Mesendoderm (in vitro differentiated cells): ENCODE measurements at regions not wholly inside any gene's neighbourhood (a gene's known extent, or its start where the extent isn't known, plus 50 kb on each side); places are given as distances from the start of the nearest gene placed in this dataset.

Experiments used
- DNase-seq: peaks from one replicate; pipeline ENCODE4 v3.0.0; 2013
- H2AK5ac ChIP-seq: 2 replicates; pipeline ENCODE4 v1.6.1; 2013; ENCODE audit warnings: low read length, inconsistent platforms
- H2BK120ac ChIP-seq: 2 replicates; pipeline ENCODE4 v1.6.1; 2013; ENCODE audit warnings: low read depth, mild to moderate bottlenecking, low read length, moderate library complexity, mixed read lengths
- H2BK15ac ChIP-seq: replicated peaks from 2 replicates; pipeline ENCODE4 v1.6.1; 2013; ENCODE audit warnings: low read depth, mild to moderate bottlenecking, moderate library complexity
- H2BK5ac ChIP-seq: 2 replicates; pipeline ENCODE4 v1.6.1; 2013; ENCODE audit warnings: low read length, inconsistent platforms
- H3K18ac ChIP-seq: 2 replicates; pipeline ENCODE4 v1.6.1; 2013; ENCODE audit warnings: mild to moderate bottlenecking, low read length, mixed read lengths
- H3K23ac ChIP-seq: one replicate; pipeline ENCODE4 v1.6.1; 2013; ENCODE audit warnings: low read length
- H3K27ac ChIP-seq: 2 replicates; pipeline ENCODE4 v1.5.1; 2013; ENCODE audit warnings: low read depth, mild to moderate bottlenecking, inconsistent platforms, low read length, moderate library complexity
- H3K27me3 ChIP-seq: 2 replicates; pipeline ENCODE4 v1.6.1; 2013; ENCODE audit warnings: low read length, control low read depth, mild to moderate bottlenecking, inconsistent platforms; ENCODE audit not compliant: insufficient read depth, poor library complexity
- H3K36me3 ChIP-seq: 2 replicates; pipeline ENCODE4 v1.6.1; 2013; ENCODE audit warnings: low read length, inconsistent platforms; ENCODE audit not compliant: control insufficient read depth, insufficient read depth
- H3K4ac ChIP-seq: one replicate; pipeline ENCODE4 v1.6.1; 2013; ENCODE audit warnings: low read depth, mild to moderate bottlenecking, low read length, moderate library complexity
- H3K4me1 ChIP-seq: 2 replicates; pipeline ENCODE4 v1.6.1; 2013; ENCODE audit warnings: low read depth, low read length, inconsistent platforms; ENCODE audit not compliant: control insufficient read depth
- H3K4me2 ChIP-seq: 2 replicates; pipeline ENCODE4 v1.6.1; 2013; ENCODE audit warnings: low read length
- H3K4me3 ChIP-seq: 2 replicates; pipeline ENCODE4 v1.5.1; 2013; ENCODE audit warnings: mild to moderate bottlenecking, low read length
- H3K56ac ChIP-seq: one replicate; pipeline ENCODE4 v1.6.1; 2013; ENCODE audit warnings: low read length
- H3K79me1 ChIP-seq: 2 replicates; pipeline ENCODE4 v1.6.1; 2013; ENCODE audit warnings: low read length, inconsistent platforms
- H3K79me2 ChIP-seq: 2 replicates; pipeline ENCODE4 v1.6.1; 2013; ENCODE audit warnings: mild to moderate bottlenecking, low read length; ENCODE audit not compliant: control insufficient read depth, insufficient read depth
- H3K9ac ChIP-seq: 2 replicates; pipeline ENCODE4 v1.6.1; 2013; ENCODE audit warnings: low read length, inconsistent platforms
- H4K5ac ChIP-seq: one replicate; pipeline ENCODE4 v1.6.1; 2013; ENCODE audit warnings: low read length
- H4K8ac ChIP-seq: one replicate; pipeline ENCODE4 v1.6.1; 2013; ENCODE audit warnings: low read depth, mild to moderate bottlenecking, control low read depth, low read length, moderate library complexity
- WGBS: extraction: QIAGEN DNeasy Blood & Tissue Kit; methylation state at CpG from one replicate; pipeline ENCODE4 v1.1.7; 2013; ENCODE audit warnings: low lambda C conversion rate, missing lambda C conversion rate; ENCODE audit not compliant: insufficient coverage; ENCODE audit errors: extremely low coverage; 5-methylcytosine and 5-hydroxymethylcytosine counted together

DNA sequence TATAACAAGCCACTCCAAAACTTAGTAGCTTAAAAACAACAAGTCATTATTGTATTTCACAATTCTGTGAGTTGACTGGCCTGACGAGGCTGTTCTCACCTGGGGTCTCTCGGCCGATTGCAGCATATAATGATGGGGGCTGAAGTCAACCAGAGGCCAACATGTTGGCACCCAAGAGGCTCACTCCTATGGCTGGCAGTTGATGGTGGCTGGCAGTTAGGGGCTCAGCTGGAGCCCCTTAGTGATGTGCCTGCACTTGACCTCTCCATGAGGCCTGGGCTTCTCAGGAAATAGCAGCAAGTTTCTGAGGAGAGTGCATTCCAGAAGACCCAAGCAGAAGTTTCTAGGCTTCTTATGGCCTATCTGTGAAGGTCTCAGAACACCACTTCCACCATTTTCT is 459.4 kb downstream of the NPHP4 start:
- Histone ChIP-seq H2BK15ac (no peak overlapping the region), H2BK5ac (no peak overlapping the region), H3K9ac (no peak overlapping the region), H3K4me3 (no peak overlapping the region), H3K4ac (no peak overlapping the region), H3K23ac (no peak overlapping the region), H4K8ac (no peak overlapping the region), H3K18ac (no peak overlapping the region), H3K36me3 (no peaks in the 10 kb centered on the region), H3K56ac (no peak overlapping the region), H2BK120ac (no peak overlapping the region), H3K4me2 (no peak overlapping the region), H3K79me2 (no peaks in the 10 kb centered on the region), H3K27ac (no peak overlapping the region), H4K5ac (no peak overlapping the region), H2AK5ac (no peak overlapping the region), H3K27me3 (no peaks in the 10 kb centered on the region), H3K79me1 (no peaks in the 10 kb centered on the region), H3K4me1 (no peaks in the 10 kb centered on the region)
- DNase-seq: no peak
- WGBS: no CpG with 5 or more reads among the region's 3 CpGs

DNA sequence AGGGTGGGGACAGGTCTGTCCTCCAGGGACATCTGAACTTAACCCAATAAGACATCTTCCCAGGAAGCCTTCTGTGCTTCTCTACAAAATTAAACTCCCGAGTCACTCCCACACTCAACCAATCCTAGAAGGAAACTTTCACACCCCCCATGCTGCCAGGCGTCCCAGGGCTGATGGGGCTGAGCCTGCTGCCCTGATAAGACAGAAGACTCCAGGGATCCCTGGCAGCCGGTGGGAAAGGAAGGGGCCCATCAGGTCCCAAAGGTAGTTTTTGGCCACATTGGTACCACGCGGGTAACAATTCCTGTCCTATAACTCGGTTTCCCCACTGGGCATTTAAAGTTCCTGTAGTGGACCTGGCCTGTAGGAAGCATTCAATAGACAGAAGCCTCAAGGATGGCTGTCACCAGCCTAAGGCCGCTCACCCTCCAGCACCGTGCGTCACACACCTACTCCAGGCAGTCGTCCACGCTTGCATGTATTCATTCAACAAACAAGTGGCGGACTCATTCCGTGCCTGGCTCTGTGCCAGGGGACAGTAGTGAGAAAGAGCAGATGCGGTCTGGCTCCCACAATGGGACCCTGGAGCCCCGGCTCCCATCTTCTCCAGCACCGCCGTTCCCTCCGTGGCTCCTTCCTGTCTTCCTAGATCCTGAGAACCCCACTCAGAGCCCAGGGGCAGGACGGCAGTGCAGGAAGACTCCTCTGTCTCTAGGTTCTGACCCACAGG is 465.2 kb downstream of the NPHP4 start:
- Histone ChIP-seq H3K9ac (no peak overlapping the region), H3K4me2 (no peak overlapping the region), H2AK5ac (no peak overlapping the region), H3K27me3 (no peaks in the 10 kb centered on the region), H3K56ac (no peak overlapping the region), H3K23ac (no peak overlapping the region), H3K4me3 (no peak overlapping the region), H2BK15ac (no peak overlapping the region), H3K4me1 (no peaks in the 10 kb centered on the region), H3K27ac (no peak overlapping the region), H4K8ac (no peak overlapping the region), H3K4ac (no peak overlapping the region), H3K79me2 (no peaks in the 10 kb centered on the region), H3K79me1 (no peaks in the 10 kb centered on the region), H2BK120ac (no peak overlapping the region), H2BK5ac (no peak overlapping the region), H3K36me3 (no peaks in the 10 kb centered on the region), H3K18ac (no peak overlapping the region), H4K5ac (no peak overlapping the region)
- DNase-seq: no peak
- WGBS: no CpG with 5 or more reads among the region's 19 CpGs

DNA sequence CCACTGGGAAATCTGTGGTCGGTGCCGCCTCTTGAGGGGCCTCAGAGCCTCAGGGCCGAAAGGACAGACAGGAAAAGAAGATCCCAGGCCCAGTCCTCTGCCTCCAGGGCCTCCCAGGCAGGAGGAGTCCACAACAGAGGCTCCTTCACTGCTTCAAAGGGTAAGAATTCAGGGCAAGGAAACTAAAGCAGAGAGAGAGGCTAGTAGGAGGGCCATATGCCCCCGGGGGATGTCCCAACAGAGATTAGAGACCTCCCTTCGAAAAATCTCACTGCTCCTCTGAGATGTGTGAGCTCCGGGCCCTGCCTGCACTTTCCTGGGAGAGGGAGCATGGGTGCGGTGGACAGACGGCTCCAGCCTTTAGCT is 465.9 kb downstream of the NPHP4 start:
- Histone ChIP-seq H3K56ac (no peak overlapping the region), H3K79me1 (no peaks in the 10 kb centered on the region), H3K27me3 (no peaks in the 10 kb centered on the region), H3K4me2 (no peak overlapping the region), H2BK5ac (no peak overlapping the region), H3K23ac (no peak overlapping the region), H3K4me3 (no peak overlapping the region), H3K18ac (no peak overlapping the region), H2AK5ac (no peak overlapping the region), H3K4ac (no peak overlapping the region), H2BK15ac (no peak overlapping the region), H4K8ac (no peak overlapping the region), H3K36me3 (no peaks in the 10 kb centered on the region), H3K79me2 (no peaks in the 10 kb centered on the region), H2BK120ac (no peak overlapping the region), H4K5ac (no peak overlapping the region), H3K4me1 (no peaks in the 10 kb centered on the region), H3K9ac (no peak overlapping the region), H3K27ac (no peak overlapping the region)
- DNase-seq: peak; percentile 35
- WGBS: no CpG with 5 or more reads among the region's 8 CpGs

DNA sequence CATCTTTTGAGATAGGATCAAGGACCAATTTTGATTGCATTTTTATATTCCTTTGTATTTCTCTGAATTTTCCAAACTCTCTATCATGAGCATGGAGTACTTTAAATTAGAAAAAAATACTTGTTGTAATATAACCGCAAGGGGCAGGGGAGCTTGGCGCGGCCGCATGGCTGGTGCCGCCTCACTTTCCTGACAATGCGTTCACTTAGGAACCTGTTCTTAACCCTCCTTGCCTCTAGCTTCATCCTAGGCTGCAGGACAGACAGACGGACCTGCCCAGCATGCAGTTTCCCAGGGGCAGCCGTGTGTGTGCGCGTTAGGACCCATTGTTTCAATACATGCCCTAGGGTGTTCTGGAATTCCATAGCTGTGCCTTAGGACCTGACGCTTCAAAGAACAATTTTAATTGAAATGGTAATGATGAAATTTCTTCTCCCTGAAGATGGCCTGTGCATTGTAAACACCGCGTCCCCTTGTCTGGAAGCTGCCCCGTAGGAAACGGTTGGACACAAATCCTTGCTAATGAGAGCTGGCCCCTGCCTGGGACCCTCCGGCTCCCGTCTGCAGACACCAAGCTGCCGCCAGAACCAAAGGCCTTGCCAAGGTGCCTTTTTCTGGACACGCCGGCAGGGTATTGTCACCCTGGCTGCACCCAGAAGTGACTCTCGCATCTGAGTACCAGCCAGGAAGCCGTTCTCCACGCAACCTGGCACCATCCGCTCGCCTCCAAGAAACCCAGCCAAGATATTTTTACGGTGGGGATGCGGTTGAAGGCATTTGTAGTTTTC is 466.4 kb downstream of the NPHP4 start:
- no peak overlapping the region for H3K56ac ChIP-seq
- no peak overlapping the region for H3K18ac ChIP-seq
- no peak overlapping the region for H3K27ac ChIP-seq
- H2AK5ac ChIP-seq: no peak overlapping the region
- no peak overlapping the region for H3K23ac ChIP-seq
- H3K27me3 ChIP-seq: no peaks in the 10 kb centered on the region
- DNase-seq: no peak
- WGBS: no CpG with 5 or more reads among the region's 27 CpGs
- no peak overlapping the region for H2BK15ac ChIP-seq
- H3K4me3 ChIP-seq: no peak overlapping the region
- H3K4me2 ChIP-seq: no peak overlapping the region
- no peak overlapping the region for H4K5ac ChIP-seq
- H3K79me1 ChIP-seq: no peaks in the 10 kb centered on the region
- no peaks in the 10 kb centered on the region for H3K36me3 ChIP-seq
- no peak overlapping the region for H3K4ac ChIP-seq
- H3K4me1 ChIP-seq: no peaks in the 10 kb centered on the region
- no peak overlapping the region for H4K8ac ChIP-seq
- no peak overlapping the region for H2BK5ac ChIP-seq
- no peaks in the 10 kb centered on the region for H3K79me2 ChIP-seq
- no peak overlapping the region for H3K9ac ChIP-seq
- no peak overlapping the region for H2BK120ac ChIP-seq

DNA sequence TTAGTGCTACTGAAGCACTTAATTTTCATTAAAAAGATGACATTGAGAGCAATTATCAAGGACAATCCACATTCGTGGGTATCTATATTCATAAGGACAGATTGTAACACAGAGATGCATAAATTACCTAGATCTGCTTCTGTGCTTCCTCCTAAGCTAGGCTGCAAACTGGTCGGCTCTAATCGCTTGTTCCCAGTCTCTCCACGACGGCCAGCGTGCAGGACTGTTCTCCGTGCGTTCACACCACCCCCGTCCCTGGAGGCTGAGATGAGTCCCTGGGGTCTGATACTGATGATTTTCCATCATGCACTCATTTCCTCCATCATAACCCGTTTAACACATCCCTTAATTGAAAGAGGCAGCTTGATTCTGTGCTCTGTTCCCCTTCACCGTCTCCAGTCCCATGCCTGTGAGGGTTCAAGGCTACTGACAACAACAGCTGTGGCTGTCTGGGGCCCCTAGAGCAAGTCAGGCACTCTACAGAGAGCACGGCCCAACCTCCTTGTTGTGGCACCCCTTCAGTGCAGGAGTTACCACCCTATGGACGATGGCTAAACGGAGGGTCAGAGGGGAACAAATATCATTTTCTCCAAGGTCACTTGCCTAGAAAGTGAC is 469.6 kb downstream of the NPHP4 start:
- Histone ChIP-seq H3K79me1 (no peaks in the 10 kb centered on the region), H3K79me2 (no peaks in the 10 kb centered on the region), H3K36me3 (no peaks in the 10 kb centered on the region), H3K4ac (no peak overlapping the region), H2BK5ac (no peak overlapping the region), H2BK120ac (no peak overlapping the region), H3K23ac (no peak overlapping the region), H4K8ac (no peak overlapping the region), H3K18ac (no peak overlapping the region), H3K4me2 (no peak overlapping the region), H3K27ac (no peak overlapping the region), H3K4me3 (no peak overlapping the region), H3K4me1 (no peaks in the 10 kb centered on the region), H3K27me3 (no peaks in the 10 kb centered on the region), H2BK15ac (no peak overlapping the region), H3K9ac (no peak overlapping the region), H3K56ac (peak overlapping the region; percentile 25), H2AK5ac (no peak overlapping the region), H4K5ac (no peak overlapping the region)
- no CpG with 5 or more reads among the region's 14 CpGs for WGBS
- no peak for DNase-seq
